H9 (cell line): ENCODE measurements at regions not wholly inside any gene's neighbourhood (a gene's known extent, or its start where the extent isn't known, plus 50 kb on each side); places are given as distances from the start of the nearest gene placed in this dataset.

Experiments used
- DNase-seq: peaks from one replicate; pipeline ENCODE4 v3.0.0-alpha.2; 2017
- H2AFZ ChIP-seq: one replicate; pipeline ENCODE4 v1.6.1; 2013; ENCODE audit warnings: mild to moderate bottlenecking, low read length, control low read depth, moderate library complexity
- H2AK5ac ChIP-seq: 2 replicates; pipeline ENCODE4 v1.6.1; 2013; ENCODE audit warnings: low read length, control low read depth, mixed read lengths; ENCODE audit not compliant: insufficient read length
- H2BK120ac ChIP-seq: one replicate; pipeline ENCODE4 v1.6.1; 2013; ENCODE audit warnings: low read depth, mild to moderate bottlenecking, low read length, control low read depth, inconsistent platforms; ENCODE audit not compliant: poor library complexity, severe bottlenecking
- H2BK12ac ChIP-seq: 2 replicates; pipeline ENCODE4 v1.6.1; 2013; ENCODE audit warnings: low read length, control low read depth, mixed read lengths, low read depth; ENCODE audit not compliant: insufficient read length
- H2BK15ac ChIP-seq: 2 replicates; pipeline ENCODE4 v1.6.1; 2013; ENCODE audit warnings: low read depth, low read length, control low read depth
- H2BK20ac ChIP-seq: one replicate; pipeline ENCODE4 v1.6.1; 2013; ENCODE audit warnings: low read depth, mild to moderate bottlenecking, low read length, control low read depth, inconsistent platforms; ENCODE audit not compliant: poor library complexity, severe bottlenecking
- H2BK5ac ChIP-seq: 2 replicates; pipeline ENCODE4 v1.6.1; 2013; ENCODE audit warnings: low read length, control low read depth, mixed read lengths; ENCODE audit not compliant: insufficient read length
- H3K14ac ChIP-seq: 2 replicates; pipeline ENCODE4 v1.6.1; 2013; ENCODE audit warnings: low read length, control low read depth; ENCODE audit not compliant: insufficient read depth
- H3K18ac ChIP-seq: 2 replicates; pipeline ENCODE4 v1.6.1; 2013; ENCODE audit warnings: low read depth, mild to moderate bottlenecking, mixed read lengths, low read length, control low read depth; ENCODE audit not compliant: insufficient read length
- H3K23ac ChIP-seq: 2 replicates; pipeline ENCODE4 v1.6.1; 2013; ENCODE audit warnings: low read length, control low read depth, mixed read lengths, low read depth; ENCODE audit not compliant: insufficient read length
- H3K23me2 ChIP-seq: 2 replicates; pipeline ENCODE4 v1.6.1; 2013; ENCODE audit warnings: low read depth, mild to moderate bottlenecking, mixed read lengths, low read length, control low read depth; ENCODE audit not compliant: insufficient read length, poor library complexity, severe bottlenecking
- H3K27ac ChIP-seq: 2 replicates; pipeline ENCODE4 v1.5.1; 2013; ENCODE audit warnings: low read length, control low read depth, mixed read lengths, low read depth; ENCODE audit not compliant: insufficient read length
- H3K27me3 ChIP-seq: 2 replicates; pipeline ENCODE4 v1.6.1; 2013; ENCODE audit warnings: low read length, control low read depth, inconsistent platforms; ENCODE audit not compliant: insufficient read depth
- H3K4ac ChIP-seq: 2 replicates; pipeline ENCODE4 v1.6.1; 2013; ENCODE audit warnings: low read depth, mild to moderate bottlenecking, control low read depth, inconsistent platforms, low read length, moderate library complexity
- H3K4me1 ChIP-seq: 2 replicates; pipeline ENCODE4 v1.6.1; 2013; ENCODE audit warnings: low read length, control low read depth, inconsistent platforms; ENCODE audit not compliant: insufficient read depth
- H3K4me2 ChIP-seq: 2 replicates; pipeline ENCODE4 v1.6.1; 2013; ENCODE audit warnings: low read length, control low read depth, mixed read lengths; ENCODE audit not compliant: insufficient read length, insufficient read depth
- H3K56ac ChIP-seq: 2 replicates; pipeline ENCODE4 v1.6.1; 2013; ENCODE audit warnings: low read depth, mild to moderate bottlenecking, mixed read lengths, low read length, control low read depth; ENCODE audit not compliant: insufficient read length
- H3K79me1 ChIP-seq: 2 replicates; pipeline ENCODE4 v1.6.1; 2013; ENCODE audit warnings: low read depth, mild to moderate bottlenecking, moderate library complexity, low read length, control low read depth, inconsistent platforms; ENCODE audit not compliant: insufficient read depth, poor library complexity, severe bottlenecking
- H3K79me2 ChIP-seq: 2 replicates; pipeline ENCODE4 v1.6.1; 2013; ENCODE audit warnings: low read length, control low read depth, inconsistent platforms; ENCODE audit not compliant: insufficient read depth
- H3K9ac ChIP-seq: 2 replicates; pipeline ENCODE4 v1.6.1; 2013; ENCODE audit warnings: low read length, control low read depth, mixed read lengths; ENCODE audit not compliant: insufficient read length; ENCODE audit errors: extremely low read depth
- H3K9me3 ChIP-seq: one replicate; pipeline ENCODE4 v1.6.1; 2013; ENCODE audit warnings: low read depth, low read length, inconsistent platforms; ENCODE audit not compliant: control insufficient read depth
- H3T11ph ChIP-seq: one replicate; pipeline ENCODE4 v1.6.1; 2013; ENCODE audit warnings: mild to moderate bottlenecking, low read length, control low read depth, inconsistent platforms
- H4K20me1 ChIP-seq: one replicate; pipeline ENCODE4 v1.6.1; 2013; ENCODE audit not compliant: control insufficient read depth, insufficient read length, insufficient read depth
- H4K5ac ChIP-seq: 2 replicates; pipeline ENCODE4 v1.6.1; 2013; ENCODE audit warnings: low read depth, mild to moderate bottlenecking, mixed read lengths, low read length, control low read depth; ENCODE audit not compliant: insufficient read length
- H4K8ac ChIP-seq: replicated peaks from 2 replicates; pipeline ENCODE4 v1.6.1; 2013; ENCODE audit warnings: low read length, control low read depth, mixed read lengths, low read depth; ENCODE audit not compliant: insufficient read length
- H4K91ac ChIP-seq: 2 replicates; pipeline ENCODE4 v1.6.1; 2013; ENCODE audit warnings: low read depth, mild to moderate bottlenecking, moderate library complexity, mixed read lengths, low read length, control low read depth; ENCODE audit not compliant: insufficient read length
- H3K27ac Mint-ChIP-seq, 3 experiments: 2 replicates in 2 of 3; 3 replicates in 1 of 3; pipeline ENCODE4 v1.8.0; 2020 to 2021; ENCODE audit warnings: mixed read lengths in 3 of 3, mild to moderate bottlenecking in 1 of 3, moderate library complexity in 1 of 3
- H3K27me3 Mint-ChIP-seq: 2 replicates; pipeline ENCODE4 v1.8.0; 2021; ENCODE audit warnings: low read depth, mild to moderate bottlenecking, moderate library complexity, mixed read lengths
- H3K36me3 Mint-ChIP-seq, 3 experiments: 2 replicates in 2 of 3; 3 replicates in 1 of 3; pipeline ENCODE4 v1.8.0; 2020 to 2021; ENCODE audit warnings: low read depth in 3 of 3, mixed read lengths in 3 of 3; ENCODE audit not compliant: insufficient read depth in 1 of 3
- H3K4me1 Mint-ChIP-seq, 2 experiments: 2 replicates each; pipeline ENCODE4 v1.8.0; 2020; ENCODE audit warnings: mixed read lengths in 2 of 2
- H3K4me3 Mint-ChIP-seq, 2 experiments: 2 replicates in 1 of 2; 3 replicates in 1 of 2; pipeline ENCODE4 v1.8.0; 2020 to 2021; ENCODE audit warnings: mild to moderate bottlenecking in 2 of 2, mixed read lengths in 2 of 2, moderate library complexity in 1 of 2
- H3K9me3 Mint-ChIP-seq, 2 experiments: 2 replicates in 1 of 2; 3 replicates in 1 of 2; pipeline ENCODE4 v1.8.0; 2020; ENCODE audit warnings: mild to moderate bottlenecking in 2 of 2, mixed read lengths in 2 of 2, moderate library complexity in 1 of 2
- CTCF ChIP-seq: fragments of 200-600 bp; sonication (generic); conservative IDR thresholded peaks from 3 replicates; pipeline ENCODE4 v1.8.0; 2021; ENCODE audit warnings: antibody characterized with exemption, mild to moderate bottlenecking
- WGBS: extraction: QIAGEN DNeasy Blood & Tissue Kit; methylation state at CpG from one replicate; pipeline ENCODE4 v1.1.7; 2013; ENCODE audit warnings: missing lambda C conversion rate, low lambda C conversion rate, mixed read lengths; ENCODE audit not compliant: insufficient read length; ENCODE audit errors: extremely low coverage; 5-methylcytosine and 5-hydroxymethylcytosine counted together

DNA sequence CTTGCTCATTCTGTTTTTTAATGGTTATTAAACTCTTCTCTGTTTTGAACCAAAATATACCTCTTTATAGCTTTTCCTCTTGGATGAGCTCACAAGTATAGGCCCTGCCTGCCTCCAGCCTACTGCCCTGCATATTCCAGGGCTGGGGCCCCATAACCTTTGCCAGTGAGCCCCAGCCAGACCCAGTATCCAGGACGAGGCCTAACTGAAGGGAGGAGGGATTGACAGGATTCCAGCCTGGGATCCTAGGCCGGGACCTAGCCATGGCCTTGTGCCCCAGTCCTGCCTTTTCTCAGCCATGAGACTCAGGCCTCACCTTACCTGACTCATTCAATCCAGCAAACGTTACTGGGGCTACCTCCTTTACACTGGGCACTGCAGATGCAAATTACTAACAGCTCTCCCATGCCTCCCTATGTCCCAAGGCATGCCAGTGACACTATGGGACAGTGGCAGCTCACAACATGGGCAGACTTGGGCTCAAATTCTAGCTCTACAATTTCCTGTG, 159.2 kb downstream of the DDX1 start:
- Mint-ChIP-seq H3K4me1 (peaks cover 15 to 22% of the 10 kb centered on the region in 2 experiments), H3K9me3 (peaks cover 0 to 4% of the 10 kb centered on the region in 2 experiments; a peak in 3 of 5 replicates), H3K36me3 (peaks cover 0 to 5% (median 0%) of the 10 kb centered on the region in 3 experiments; a peak in 2 of 7 replicates), H3K4me3 (no peak overlapping the region), H3K27me3 (no peaks in the 10 kb centered on the region; the same call in 1 of the 2 replicates), H3K27ac (peak overlapping the region in 1 of 3 experiments; percentile 86; a peak in 2 of 7 replicates)
- H3T11ph ChIP-seq: no peak overlapping the region
- H3K9ac ChIP-seq: no peak overlapping the region
- no peak overlapping the region for H2AK5ac ChIP-seq
- no peaks in the 10 kb centered on the region for H3K23me2 ChIP-seq
- no peaks in the 10 kb centered on the region for H3K9me3 ChIP-seq
- peaks cover 6% of the 10 kb centered on the region; the same call in 1 of the 2 replicates for H3K4me1 ChIP-seq
- no peak overlapping the region for H2BK15ac ChIP-seq
- no peak overlapping the region for H3K4me2 ChIP-seq
- no peaks in the 10 kb centered on the region for H3K79me1 ChIP-seq
- H2BK5ac ChIP-seq: no peak overlapping the region
- WGBS: no CpG with 5 or more reads among the region's 3 CpGs
- H2BK20ac ChIP-seq: no peak overlapping the region
- no peak overlapping the region for H4K91ac ChIP-seq
- H3K79me2 ChIP-seq: no peaks in the 10 kb centered on the region
- H3K18ac ChIP-seq: no peak overlapping the region
- DNase-seq: peak; percentile 5
- H3K4ac ChIP-seq: no peak overlapping the region
- H4K20me1 ChIP-seq: no peaks in the 10 kb centered on the region
- no peak overlapping the region for H2BK120ac ChIP-seq
- no peak overlapping the region for H4K5ac ChIP-seq
- no peaks in the 10 kb centered on the region for H3K27me3 ChIP-seq
- no peak overlapping the region for H2BK12ac ChIP-seq
- no peak overlapping the region for H3K14ac ChIP-seq
- H3K23ac ChIP-seq: no peak overlapping the region
- H2AFZ ChIP-seq: no peak overlapping the region
- H3K27ac ChIP-seq: no peak overlapping the region
- TF ChIP-seq CTCF: no peak
- H3K56ac ChIP-seq: no peak overlapping the region
- no peak overlapping the region for H4K8ac ChIP-seq
